A673 (cell line): ENCODE measurements at regions not wholly inside any gene's neighbourhood (a gene's known extent, or its start where the extent isn't known, plus 50 kb on each side); places are given as distances from the start of the nearest gene placed in this dataset.

ENCODE experiments used
- CTCF ChIP-seq: fragments of 300-800, 200-600 bp; sonication (generic); conservative IDR thresholded peaks from 2 replicates; pipeline ENCODE4 v1.5.1; 2017; ENCODE audit warnings: low read depth, mild to moderate bottlenecking, antibody characterized with exemption, low read length, moderate library complexity, mixed read lengths
- EZH2 ChIP-seq: fragments of 200-600 bp; sonication (generic); IDR thresholded peaks from 2 replicates; pipeline ENCODE4 v1.6.1; 2017; ENCODE audit warnings: borderline replicate concordance, low read depth, mild to moderate bottlenecking, mixed read lengths, antibody characterized with exemption, low read length; ENCODE audit not compliant: poor library complexity, severe bottlenecking

GRCh38 chr3:30347679-30348216, 258.7 kb upstream of the TGFBR2 start:
- no peak for TF ChIP-seq CTCF
- no peak for TF ChIP-seq EZH2
